Neural crest cell (in vitro differentiated cells): ENCODE measurements at regions not wholly inside any gene's neighbourhood (a gene's known extent, or its start where the extent isn't known, plus 50 kb on each side); places are given as distances from the start of the nearest gene placed in this dataset.

Source experiments
- DNase-seq: peaks from one replicate; pipeline ENCODE4 v3.0.0; 2021; ENCODE audit warnings: low read depth, mixed read lengths, low spot score
- H3K27ac Mint-ChIP-seq: one replicate; pipeline ENCODE4 v1.8.0; 2021; ENCODE audit warnings: mild to moderate bottlenecking, mixed read lengths; ENCODE audit not compliant: unreplicated experiment
- H3K27me3 Mint-ChIP-seq: 2 replicates; pipeline ENCODE4 v1.8.0; 2021; ENCODE audit warnings: low read depth, mild to moderate bottlenecking, mixed read lengths
- H3K36me3 Mint-ChIP-seq: 2 replicates; pipeline ENCODE4 v1.8.0; 2021; ENCODE audit warnings: low read depth, mild to moderate bottlenecking, mixed read lengths
- H3K4me1 Mint-ChIP-seq: 2 replicates; pipeline ENCODE4 v1.8.0; 2021; ENCODE audit warnings: mixed read lengths
- H3K4me3 Mint-ChIP-seq: one replicate; pipeline ENCODE4 v1.8.0; 2021; ENCODE audit warnings: mild to moderate bottlenecking, mixed read lengths
- H3K9me3 Mint-ChIP-seq: 2 replicates; pipeline ENCODE4 v1.8.0; 2021; ENCODE audit warnings: mixed read lengths
- TF ChIP-seq, protein P1 (sequence below): fragments of 200-600 bp; sonication (generic); conservative IDR thresholded peaks from 2 replicates; pipeline ENCODE4 v1.5.0; 2021; ENCODE audit warnings: antibody characterized with exemption, mild to moderate bottlenecking

DNA sequence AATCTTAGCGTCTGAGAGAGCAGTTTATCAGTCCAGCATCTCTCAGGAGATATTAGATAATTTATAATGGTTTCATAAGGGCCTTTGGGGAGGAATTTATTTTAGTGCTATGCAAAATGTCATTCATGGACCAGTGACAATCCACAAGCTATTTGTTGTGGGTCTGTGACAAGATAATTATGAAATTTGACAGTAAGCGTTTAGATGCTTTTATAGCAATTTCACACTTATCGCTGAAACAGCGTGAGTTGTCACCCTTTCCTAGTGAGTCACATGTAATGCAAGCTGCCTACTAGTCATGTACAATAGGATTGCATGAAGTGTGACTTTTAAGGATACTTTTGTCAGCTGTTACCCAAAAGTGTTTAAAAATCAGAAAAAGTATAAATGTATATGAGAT lies 315.6 kb upstream of the THBS1 start:
- Mint-ChIP-seq H3K36me3 (no peaks in the 10 kb centered on the region), H3K9me3 (peaks cover 5% of the 10 kb centered on the region), H3K27ac (no peak overlapping the region), H3K27me3 (no peaks in the 10 kb centered on the region), H3K4me1 (peaks cover 4% of the 10 kb centered on the region), H3K4me3 (no peak overlapping the region)
- no peak for DNase-seq
- TF ChIP-seq, protein P1, sequence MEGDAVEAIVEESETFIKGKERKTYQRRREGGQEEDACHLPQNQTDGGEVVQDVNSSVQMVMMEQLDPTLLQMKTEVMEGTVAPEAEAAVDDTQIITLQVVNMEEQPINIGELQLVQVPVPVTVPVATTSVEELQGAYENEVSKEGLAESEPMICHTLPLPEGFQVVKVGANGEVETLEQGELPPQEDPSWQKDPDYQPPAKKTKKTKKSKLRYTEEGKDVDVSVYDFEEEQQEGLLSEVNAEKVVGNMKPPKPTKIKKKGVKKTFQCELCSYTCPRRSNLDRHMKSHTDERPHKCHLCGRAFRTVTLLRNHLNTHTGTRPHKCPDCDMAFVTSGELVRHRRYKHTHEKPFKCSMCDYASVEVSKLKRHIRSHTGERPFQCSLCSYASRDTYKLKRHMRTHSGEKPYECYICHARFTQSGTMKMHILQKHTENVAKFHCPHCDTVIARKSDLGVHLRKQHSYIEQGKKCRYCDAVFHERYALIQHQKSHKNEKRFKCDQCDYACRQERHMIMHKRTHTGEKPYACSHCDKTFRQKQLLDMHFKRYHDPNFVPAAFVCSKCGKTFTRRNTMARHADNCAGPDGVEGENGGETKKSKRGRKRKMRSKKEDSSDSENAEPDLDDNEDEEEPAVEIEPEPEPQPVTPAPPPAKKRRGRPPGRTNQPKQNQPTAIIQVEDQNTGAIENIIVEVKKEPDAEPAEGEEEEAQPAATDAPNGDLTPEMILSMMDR: no peak

DNA sequence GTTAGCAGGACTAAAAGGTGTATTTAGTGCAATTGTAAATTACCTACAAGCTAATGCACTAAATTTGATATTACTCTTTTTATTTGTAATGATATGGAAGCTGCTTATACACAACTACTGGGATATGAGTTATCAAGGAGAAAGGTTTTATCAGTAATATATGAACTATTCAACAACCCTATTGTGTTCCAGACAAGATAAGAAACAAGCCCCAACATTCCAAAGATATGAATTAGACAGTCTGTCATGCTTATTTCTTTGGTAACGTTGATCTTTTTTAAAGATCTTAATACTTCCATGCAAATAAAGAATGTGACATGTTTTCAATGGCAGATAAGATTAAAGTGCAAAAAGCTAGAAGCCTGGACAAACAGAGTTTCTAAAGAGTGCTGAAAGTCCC lies 314.0 kb upstream of the THBS1 start:
- H3K27ac Mint-ChIP-seq: no peak overlapping the region
- no peak overlapping the region for H3K4me3 Mint-ChIP-seq
- H3K4me1 Mint-ChIP-seq: peaks cover 4% of the 10 kb centered on the region
- H3K9me3 Mint-ChIP-seq: peaks cover 5% of the 10 kb centered on the region
- no peak for DNase-seq
- H3K36me3 Mint-ChIP-seq: no peaks in the 10 kb centered on the region
- TF ChIP-seq, protein P1: no peak
- H3K27me3 Mint-ChIP-seq: no peaks in the 10 kb centered on the region

DNA sequence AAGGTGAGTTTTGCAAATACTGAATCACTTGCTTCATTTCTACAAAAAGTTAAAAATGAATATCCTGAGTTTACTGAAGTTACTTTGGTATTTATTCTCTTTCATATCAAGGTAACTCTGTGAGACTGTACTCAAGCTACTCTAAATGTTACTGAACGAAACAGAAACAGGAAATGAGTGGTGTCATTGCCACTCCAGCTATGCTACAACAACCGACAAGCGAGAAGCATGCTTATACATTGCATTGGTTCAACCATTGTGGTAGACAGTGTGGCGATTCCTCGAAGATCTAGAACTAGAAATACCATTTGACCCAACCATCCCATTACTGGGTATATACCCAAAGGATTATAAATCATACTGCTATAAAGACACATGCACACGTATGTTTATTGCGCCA lies 313.2 kb upstream of the THBS1 start:
- Mint-ChIP-seq H3K27ac (no peak overlapping the region), H3K27me3 (no peaks in the 10 kb centered on the region), H3K4me3 (no peak overlapping the region), H3K4me1 (peaks cover 4% of the 10 kb centered on the region), H3K9me3 (peaks cover 5% of the 10 kb centered on the region), H3K36me3 (no peaks in the 10 kb centered on the region)
- TF ChIP-seq, protein P1: no peak
- DNase-seq: no peak

GRCh38 chr15:39269352-39269751 lies 311.5 kb upstream of the THBS1 start:
- Mint-ChIP-seq H3K9me3 (peaks cover 2% of the 10 kb centered on the region), H3K4me3 (no peak overlapping the region)
- TF ChIP-seq, protein P1: no peak

GRCh38 chr15:39269821-39270220 lies 311.1 kb upstream of the THBS1 start:
- Mint-ChIP-seq H3K9me3 (peaks cover 2% of the 10 kb centered on the region), H3K36me3 (no peaks in the 10 kb centered on the region), H3K4me3 (no peak overlapping the region), H3K27ac (no peak overlapping the region), H3K4me1 (peaks cover 4% of the 10 kb centered on the region), H3K27me3 (no peaks in the 10 kb centered on the region)
- TF ChIP-seq, protein P1: no peak
- no peak for DNase-seq

More at GRCh38 chr15:39269352-39269751, 311.5 kb upstream of the THBS1 start:
- no peak overlapping the region for H3K27ac Mint-ChIP-seq
- H3K4me1 Mint-ChIP-seq: peaks cover 4% of the 10 kb centered on the region
- H3K27me3 Mint-ChIP-seq: no peaks in the 10 kb centered on the region
- no peak for DNase-seq
- no peaks in the 10 kb centered on the region for H3K36me3 Mint-ChIP-seq
